Bronchial epithelial cell (primary cell): ENCODE measurements at regions not wholly inside any gene's neighbourhood (a gene's known extent, or its start where the extent isn't known, plus 50 kb on each side); places are given as distances from the start of the nearest gene placed in this dataset.
"Not testable (repeated sequence)": the region's sequence is repeated elsewhere in the genome, so short reads cannot be mapped to it uniquely, and the experiment has no call there.

Experiments
- DNase-seq: peaks from one replicate; pipeline ENCODE4 v3.0.0-alpha.2; 2010; ENCODE audit warnings: low read depth
- FAIRE-seq: peaks from 2 replicates; lab custom pipeline; 2011; peaks lifted over from hg19 to GRCh38; lab: Jason Lieb, UNC
- H3K27me3 ChIP-seq: 2 replicates; pipeline ENCODE4 v1.5.1; 2011; ENCODE audit warnings: low read length; ENCODE audit not compliant: control insufficient read depth, insufficient read depth
- H3K36me3 ChIP-seq: 2 replicates; pipeline ENCODE4 v1.5.1; 2011; ENCODE audit warnings: low read length; ENCODE audit not compliant: control insufficient read depth, insufficient read depth
- H3K4me3 ChIP-seq: 2 replicates; pipeline ENCODE4 v1.5.1; 2011; ENCODE audit warnings: mild to moderate bottlenecking, low read depth, low read length, control low read depth
- TF ChIP-seq, protein P1 (sequence below): IDR thresholded peaks from 2 replicates; pipeline ENCODE4 v1.5.1; 2011; ENCODE audit warnings: mild to moderate bottlenecking, moderate library complexity, low read length, control low read depth, inconsistent platforms; ENCODE audit not compliant: insufficient read depth, severe bottlenecking

DNA sequence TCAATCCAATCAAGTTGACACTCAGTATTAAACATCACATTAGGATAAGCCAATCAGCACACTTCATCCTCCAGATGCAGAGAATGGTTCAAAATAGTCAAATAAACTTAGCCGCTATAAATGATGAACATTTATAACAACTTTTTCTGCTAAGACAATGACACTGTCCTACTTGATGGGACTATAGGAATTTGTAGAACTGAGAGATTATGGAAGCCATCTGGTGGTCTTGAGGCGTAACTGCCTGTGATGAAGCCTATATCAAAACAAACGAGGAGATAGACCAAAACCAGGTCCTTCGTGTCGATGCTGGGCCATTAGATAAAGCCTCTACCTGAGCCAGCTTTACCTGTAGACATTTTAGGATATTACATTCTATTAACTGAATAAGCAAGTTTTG, 631.1 kb downstream of the COL12A1 start:
- no peaks in the 10 kb centered on the region for H3K36me3 ChIP-seq
- no peak overlapping the region for H3K4me3 ChIP-seq
- DNase-seq (peak; percentile 18), FAIRE-seq (no peak)
- no peaks in the 10 kb centered on the region for H3K27me3 ChIP-seq
- TF ChIP-seq, protein P1, sequence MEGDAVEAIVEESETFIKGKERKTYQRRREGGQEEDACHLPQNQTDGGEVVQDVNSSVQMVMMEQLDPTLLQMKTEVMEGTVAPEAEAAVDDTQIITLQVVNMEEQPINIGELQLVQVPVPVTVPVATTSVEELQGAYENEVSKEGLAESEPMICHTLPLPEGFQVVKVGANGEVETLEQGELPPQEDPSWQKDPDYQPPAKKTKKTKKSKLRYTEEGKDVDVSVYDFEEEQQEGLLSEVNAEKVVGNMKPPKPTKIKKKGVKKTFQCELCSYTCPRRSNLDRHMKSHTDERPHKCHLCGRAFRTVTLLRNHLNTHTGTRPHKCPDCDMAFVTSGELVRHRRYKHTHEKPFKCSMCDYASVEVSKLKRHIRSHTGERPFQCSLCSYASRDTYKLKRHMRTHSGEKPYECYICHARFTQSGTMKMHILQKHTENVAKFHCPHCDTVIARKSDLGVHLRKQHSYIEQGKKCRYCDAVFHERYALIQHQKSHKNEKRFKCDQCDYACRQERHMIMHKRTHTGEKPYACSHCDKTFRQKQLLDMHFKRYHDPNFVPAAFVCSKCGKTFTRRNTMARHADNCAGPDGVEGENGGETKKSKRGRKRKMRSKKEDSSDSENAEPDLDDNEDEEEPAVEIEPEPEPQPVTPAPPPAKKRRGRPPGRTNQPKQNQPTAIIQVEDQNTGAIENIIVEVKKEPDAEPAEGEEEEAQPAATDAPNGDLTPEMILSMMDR, result peak; percentile 23

DNA sequence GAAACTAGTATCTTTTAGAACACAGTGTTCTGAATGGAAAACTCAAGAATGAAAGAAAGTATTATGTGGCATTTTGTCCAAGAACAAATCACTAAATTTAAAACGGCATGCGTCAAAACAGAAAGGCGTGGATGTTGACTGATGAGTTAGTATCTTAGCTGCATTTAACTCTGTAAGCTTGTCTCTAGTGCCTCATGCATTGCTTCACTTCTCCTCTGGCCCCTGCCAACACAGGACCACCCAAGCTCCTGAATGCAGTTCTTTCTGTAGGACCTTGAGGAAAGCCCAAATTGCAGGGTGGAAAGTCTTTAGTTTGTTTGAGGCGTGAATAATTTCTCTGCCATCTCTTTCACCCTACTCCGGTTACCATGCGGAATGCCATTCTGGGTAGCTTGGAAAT, 632.2 kb downstream of the COL12A1 start:
- no peak for FAIRE-seq
- no peak overlapping the region for H3K4me3 ChIP-seq
- H3K27me3 ChIP-seq, result no peaks in the 10 kb centered on the region
- TF ChIP-seq, protein P1, result no peak
- DNase-seq, result no peak
- no peaks in the 10 kb centered on the region for H3K36me3 ChIP-seq

DNA sequence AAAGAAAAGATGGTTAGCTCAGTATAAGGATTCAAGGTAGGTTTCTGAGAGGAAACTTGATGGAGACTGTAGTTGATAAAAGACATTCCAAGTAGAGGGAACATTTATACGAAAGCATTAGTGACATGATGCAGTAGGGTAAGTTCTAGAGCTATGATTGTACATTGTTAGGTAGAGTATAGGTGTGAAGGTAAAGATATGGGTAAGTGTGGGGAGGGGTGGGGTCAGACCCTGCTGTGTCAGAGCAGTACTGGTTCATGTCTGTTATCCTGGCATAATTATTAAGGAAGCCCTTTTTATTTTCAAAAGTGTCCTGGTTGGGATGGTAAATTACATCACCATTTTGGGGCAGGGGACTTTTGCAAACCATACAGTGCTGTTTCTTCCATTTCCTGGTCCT, 635.8 kb downstream of the COL12A1 start:
- no peaks in the 10 kb centered on the region for H3K27me3 ChIP-seq
- H3K4me3 ChIP-seq, result no peak overlapping the region
- FAIRE-seq (no peak), DNase-seq (no peak)
- no peaks in the 10 kb centered on the region for H3K36me3 ChIP-seq
- TF ChIP-seq, protein P1, result no peak

DNA sequence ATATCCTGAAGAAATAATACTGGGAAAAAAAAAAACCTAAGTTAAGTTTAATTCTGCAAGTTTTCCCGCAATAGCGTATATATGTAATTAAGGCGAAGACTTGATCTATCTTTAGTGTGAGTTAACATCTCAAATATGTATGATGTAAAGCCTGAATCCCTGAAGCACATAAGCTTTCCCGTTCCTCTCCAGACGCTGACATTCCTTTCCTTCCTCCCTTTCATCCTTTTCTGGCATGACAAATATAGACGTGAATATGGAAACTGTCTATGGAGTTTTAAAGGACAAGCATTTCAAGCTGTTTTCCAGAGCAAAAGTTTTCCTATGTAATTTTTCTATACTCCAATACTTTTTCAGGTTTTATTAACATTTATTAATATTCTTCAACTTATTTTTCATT, 637.0 kb downstream of the COL12A1 start:
- no peaks in the 10 kb centered on the region for H3K36me3 ChIP-seq
- no peaks in the 10 kb centered on the region for H3K27me3 ChIP-seq
- DNase-seq, result no peak
- no peak overlapping the region for H3K4me3 ChIP-seq
- FAIRE-seq, result no peak
- TF ChIP-seq, protein P1, result no peak

DNA sequence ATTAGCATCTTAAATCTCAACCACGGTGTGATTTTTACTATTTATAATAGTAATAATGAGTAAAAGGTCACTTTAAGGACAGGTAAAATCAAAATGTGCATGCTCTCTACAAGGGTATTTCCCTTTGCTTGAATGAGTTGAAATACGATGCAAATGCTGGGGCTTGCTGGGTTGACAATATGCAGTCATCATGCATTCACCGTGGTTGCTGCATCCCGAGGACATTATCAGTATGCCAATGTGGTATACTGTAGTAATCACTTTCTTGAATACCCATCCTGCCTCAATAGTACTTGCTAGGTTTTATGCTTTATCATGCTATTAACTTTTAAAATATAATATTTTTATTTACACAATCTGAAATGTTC, 637.9 kb downstream of the COL12A1 start:
- not testable (repeated sequence) for H3K4me3 ChIP-seq, H3K36me3 ChIP-seq, FAIRE-seq, DNase-seq, H3K27me3 ChIP-seq

DNA sequence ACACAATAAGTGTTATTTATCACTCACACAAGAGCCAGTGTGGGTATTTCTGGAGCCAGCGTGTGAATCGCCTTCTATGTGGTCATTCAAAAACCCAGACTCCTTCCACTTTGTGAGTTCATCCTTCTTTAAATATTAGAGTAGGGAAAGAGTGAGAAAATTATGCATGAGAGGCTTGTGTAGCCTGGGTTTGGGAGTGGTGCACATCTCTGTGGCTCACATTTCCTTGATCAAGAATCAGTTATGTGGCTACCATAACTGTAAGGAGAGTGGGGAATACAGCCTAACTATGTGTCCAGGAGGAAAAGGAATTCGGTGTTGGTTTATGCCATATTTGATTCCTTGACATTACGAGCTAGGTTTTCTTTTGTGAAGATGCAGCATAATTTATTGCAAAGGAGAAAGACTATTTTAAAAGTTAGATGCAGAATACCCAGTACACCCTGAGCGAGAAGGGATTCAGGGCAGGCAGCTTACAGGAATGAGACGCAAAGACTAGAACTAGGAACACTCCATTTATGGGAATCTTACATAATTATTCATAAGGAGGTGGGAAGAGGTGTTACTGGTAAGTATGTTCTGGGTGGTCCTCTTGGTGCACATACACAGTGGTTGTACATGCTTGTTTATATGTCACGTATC, 638.5 kb downstream of the COL12A1 start:
- TF ChIP-seq, protein P1, result no peak
- no peaks in the 10 kb centered on the region for H3K27me3 ChIP-seq
- FAIRE-seq (no peak), DNase-seq (no peak)
- H3K36me3 ChIP-seq, result no peaks in the 10 kb centered on the region
- H3K4me3 ChIP-seq, result no peak overlapping the region
